Ovary (tissue), 3 donors: ENCODE measurements at regions not wholly inside any gene's neighbourhood (a gene's known extent, or its start where the extent isn't known, plus 50 kb on each side); places are given as distances from the start of the nearest gene placed in this dataset.

Source experiments
- CTCF ChIP-seq, 3 donors: fragments of 450-650 bp in 2 of 3; fragments of 200-600 bp in 1 of 3; IDR thresholded peaks; one replicate each; pipeline versions ENCODE4 v1.5.1 to v1.8.0; 2016 to 2022; ENCODE audit warnings: antibody characterized with exemption in 3 of 3, mild to moderate bottlenecking in 1 of 3
- POLR2A ChIP-seq: fragments of 450-650 bp; IDR thresholded peaks from one replicate; pipeline ENCODE4 v1.6.1; 2017; ENCODE audit warnings: antibody characterized with exemption, mild to moderate bottlenecking, moderate library complexity
- donor health status: DM: no; HTN: no; CAD: no.

GRCh38 chr9:111094433-111094924 is 56.2 kb upstream of the LPAR1 start:
- TF ChIP-seq CTCF (IDR thresholded peaks at IDR 0.05), result no peak
- TF ChIP-seq POLR2A, result no peak
